ENCODE measurements at regions not wholly inside any gene's neighbourhood (a gene's known extent, or its start where the extent isn't known, plus 50 kb on each side); places are given as distances from the start of the nearest gene placed in this dataset.

GRCh38 chr21:23531444-23531843 lies 2075.8 kb downstream of the MRPL39 start:
- TF ChIP-seq ZBTB33 (IDR thresholded peaks at IDR 0.05) = no peak
- TF ChIP-seq HNF4G (IDR thresholded peaks at IDR 0.05) = no peak
- no peak for TF ChIP-seq CTCF (IDR thresholded peaks at IDR 0.05; ENCODE audit: low read depth, low read length, missing input control)
- no peak for TF ChIP-seq JUND (IDR thresholded peaks at IDR 0.05)
- TF ChIP-seq GABPA (IDR thresholded peaks at IDR 0.05 in 1 of 2, conservative IDR thresholded peaks at IDR 0.05 in 1 of 2) = no peak
- no peak for TF ChIP-seq YY1 (IDR thresholded peaks at IDR 0.05)
- Histone ChIP-seq H3K9me3 (ENCODE audit: control insufficient read depth in 4 of 4, low read length in 3 of 4) (no peaks in the 10 kb centered on the region), H3K9ac (ENCODE audit: low read depth in 1 of 2, low read length in 2 of 2) (no peak overlapping the region), H3K4me1 (ENCODE audit: control insufficient read depth in 4 of 4, insufficient read depth in 4 of 4, low read length in 3 of 4) (no peaks in the 10 kb centered on the region), H3K27me3 (ENCODE audit: control insufficient read depth in 4 of 4, insufficient read depth in 4 of 4, low read length in 3 of 4) (no peaks in the 10 kb centered on the region), H3K36me3 (ENCODE audit: control insufficient read depth in 4 of 4, insufficient read depth in 3 of 4, low read depth in 1 of 4, low read length in 3 of 4) (no peaks in the 10 kb centered on the region), H3K27ac (ENCODE audit: low read depth in 1 of 2, low read length in 2 of 2) (no peak overlapping the region), H3K4me3 (ENCODE audit: low read depth in 1 of 3, low read length in 3 of 3) (no peak overlapping the region)
- DNase-seq (ENCODE audit: low spot score) = no peak

- Histone ChIP-seq H3K27me3 (ENCODE audit: control insufficient read depth in 4 of 4, insufficient read depth in 4 of 4, low read length in 3 of 4) (no peaks in the 10 kb centered on the region), H3K4me3 (ENCODE audit: low read depth in 1 of 3, low read length in 3 of 3) (no peak overlapping the region), H3K9me3 (ENCODE audit: control insufficient read depth in 4 of 4, low read length in 3 of 4) (no peaks in the 10 kb centered on the region), H3K36me3 (ENCODE audit: control insufficient read depth in 4 of 4, insufficient read depth in 3 of 4, low read depth in 1 of 4, low read length in 3 of 4) (no peaks in the 10 kb centered on the region), H3K4me1 (ENCODE audit: control insufficient read depth in 4 of 4, insufficient read depth in 4 of 4, low read length in 3 of 4) (no peaks in the 10 kb centered on the region), H3K27ac (ENCODE audit: low read depth in 1 of 2, low read length in 2 of 2) (no peak overlapping the region), H3K9ac (ENCODE audit: low read depth in 1 of 2, low read length in 2 of 2) (no peak overlapping the region)
- WGBS = 63% methylated on average over 5 of the region's 5 CpGs
- TF ChIP-seq SP1 (IDR thresholded peaks at IDR 0.05) = no peak
- TF ChIP-seq NR2F2 (IDR thresholded peaks at IDR 0.05) = no peak
- no peak for TF ChIP-seq TAF1 (conservative IDR thresholded peaks at IDR 0.05)
- TF ChIP-seq RAD21 (IDR thresholded peaks at IDR 0.05) = no peak
- no peak for TF ChIP-seq CTCF (IDR thresholded peaks at IDR 0.05; ENCODE audit: low read depth, low read length, missing input control)
- no peak for TF ChIP-seq MAX (IDR thresholded peaks at IDR 0.05)
- TF ChIP-seq HNF4A (conservative IDR thresholded peaks at IDR 0.05) = no peak
- TF ChIP-seq FOXA2 (IDR thresholded peaks at IDR 0.05) = no peak
- TF ChIP-seq JUND (IDR thresholded peaks at IDR 0.05) = no peak
- TF ChIP-seq RXRA (IDR thresholded peaks at IDR 0.05) = no peak
- DNase-seq (ENCODE audit: low spot score) = no peak
Measured at GRCh38 chr21:23524685-23525084, 2082.6 kb downstream of the MRPL39 start.
